HG03354 (cell line): ENCODE measurements at regions not wholly inside any gene's neighbourhood (a gene's known extent, or its start where the extent isn't known, plus 50 kb on each side); places are given as distances from the start of the nearest gene placed in this dataset.

Experiments used
- ATAC-seq: cut with Tn5 transposase; IDR thresholded peaks from one replicate; pipeline ENCODE4 v1.9.1; 2021; ENCODE audit warnings: mild to moderate bottlenecking; ENCODE audit not compliant: unreplicated experiment, poor library complexity, severe bottlenecking

- no peak for ATAC-seq
Measured at GRCh38 chr16:49216593-49216992, 65.0 kb downstream of the CBLN1 start.

GRCh38 chr16:49213594-49213993 lies 68.0 kb downstream of the CBLN1 start:
- no peak for ATAC-seq

GRCh38 chr16:49204191-49204590 lies 77.4 kb downstream of the CBLN1 start:
- no peak for ATAC-seq

- ATAC-seq = no peak
Measured at GRCh38 chr16:49203361-49203760, 78.3 kb downstream of the CBLN1 start.

GRCh38 chr16:49201118-49201517 lies 80.5 kb downstream of the CBLN1 start:
- ATAC-seq = no peak

GRCh38 chr16:49200223-49200820 lies 81.3 kb downstream of the CBLN1 start:
- no peak for ATAC-seq

- ATAC-seq = no peak
Measured at GRCh38 chr16:49195237-49195548, 86.4 kb downstream of the CBLN1 start.

- ATAC-seq = no peak
Measured at GRCh38 chr16:49194537-49195236, 87.0 kb downstream of the CBLN1 start.

GRCh38 chr16:49193596-49193995 lies 88.0 kb downstream of the CBLN1 start:
- no peak for ATAC-seq

- no peak for ATAC-seq
Measured at GRCh38 chr16:49189286-49189685, 92.4 kb downstream of the CBLN1 start.

- ATAC-seq = no peak
Measured at GRCh38 chr16:49183911-49184310, 97.7 kb downstream of the CBLN1 start.

GRCh38 chr16:49181791-49182518 lies 99.7 kb downstream of the CBLN1 start:
- no peak for ATAC-seq

GRCh38 chr16:49179714-49180330 lies 101.8 kb downstream of the CBLN1 start:
- no peak for ATAC-seq

GRCh38 chr16:49168126-49168525 lies 113.5 kb downstream of the CBLN1 start:
- ATAC-seq = no peak

GRCh38 chr16:49165025-49165424 lies 116.6 kb downstream of the CBLN1 start:
- ATAC-seq = no peak

- no peak for ATAC-seq
Measured at GRCh38 chr16:49161191-49161590, 120.4 kb downstream of the CBLN1 start.

GRCh38 chr16:49158029-49158642 lies 123.5 kb downstream of the CBLN1 start:
- ATAC-seq = no peak

- ATAC-seq = no peak
Measured at GRCh38 chr16:49150341-49150740, 131.3 kb downstream of the CBLN1 start.

- no peak for ATAC-seq
Measured at GRCh38 chr16:49148410-49148809, 133.2 kb downstream of the CBLN1 start.

- ATAC-seq = no peak
Measured at GRCh38 chr16:49140618-49141017, 141.0 kb downstream of the CBLN1 start.
